ENCODE measurements at regions not wholly inside any gene's neighbourhood (a gene's known extent, or its start where the extent isn't known, plus 50 kb on each side); places are given as distances from the start of the nearest gene placed in this dataset.

- TF ChIP-seq GATA3 (IDR thresholded peaks at IDR 0.05; ENCODE audit: borderline replicate concordance) = no peak
- TF ChIP-seq, protein P1, sequence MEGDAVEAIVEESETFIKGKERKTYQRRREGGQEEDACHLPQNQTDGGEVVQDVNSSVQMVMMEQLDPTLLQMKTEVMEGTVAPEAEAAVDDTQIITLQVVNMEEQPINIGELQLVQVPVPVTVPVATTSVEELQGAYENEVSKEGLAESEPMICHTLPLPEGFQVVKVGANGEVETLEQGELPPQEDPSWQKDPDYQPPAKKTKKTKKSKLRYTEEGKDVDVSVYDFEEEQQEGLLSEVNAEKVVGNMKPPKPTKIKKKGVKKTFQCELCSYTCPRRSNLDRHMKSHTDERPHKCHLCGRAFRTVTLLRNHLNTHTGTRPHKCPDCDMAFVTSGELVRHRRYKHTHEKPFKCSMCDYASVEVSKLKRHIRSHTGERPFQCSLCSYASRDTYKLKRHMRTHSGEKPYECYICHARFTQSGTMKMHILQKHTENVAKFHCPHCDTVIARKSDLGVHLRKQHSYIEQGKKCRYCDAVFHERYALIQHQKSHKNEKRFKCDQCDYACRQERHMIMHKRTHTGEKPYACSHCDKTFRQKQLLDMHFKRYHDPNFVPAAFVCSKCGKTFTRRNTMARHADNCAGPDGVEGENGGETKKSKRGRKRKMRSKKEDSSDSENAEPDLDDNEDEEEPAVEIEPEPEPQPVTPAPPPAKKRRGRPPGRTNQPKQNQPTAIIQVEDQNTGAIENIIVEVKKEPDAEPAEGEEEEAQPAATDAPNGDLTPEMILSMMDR (IDR thresholded peaks at IDR 0.05) = no peak
Observed at GRCh38 chr12:59118356-59118755, 198.1 kb upstream of the LRIG3 start.

Measured in A549 (cell line).